ENCODE measurements at regions not wholly inside any gene's neighbourhood (a gene's known extent, or its start where the extent isn't known, plus 50 kb on each side); places are given as distances from the start of the nearest gene placed in this dataset.

DNA sequence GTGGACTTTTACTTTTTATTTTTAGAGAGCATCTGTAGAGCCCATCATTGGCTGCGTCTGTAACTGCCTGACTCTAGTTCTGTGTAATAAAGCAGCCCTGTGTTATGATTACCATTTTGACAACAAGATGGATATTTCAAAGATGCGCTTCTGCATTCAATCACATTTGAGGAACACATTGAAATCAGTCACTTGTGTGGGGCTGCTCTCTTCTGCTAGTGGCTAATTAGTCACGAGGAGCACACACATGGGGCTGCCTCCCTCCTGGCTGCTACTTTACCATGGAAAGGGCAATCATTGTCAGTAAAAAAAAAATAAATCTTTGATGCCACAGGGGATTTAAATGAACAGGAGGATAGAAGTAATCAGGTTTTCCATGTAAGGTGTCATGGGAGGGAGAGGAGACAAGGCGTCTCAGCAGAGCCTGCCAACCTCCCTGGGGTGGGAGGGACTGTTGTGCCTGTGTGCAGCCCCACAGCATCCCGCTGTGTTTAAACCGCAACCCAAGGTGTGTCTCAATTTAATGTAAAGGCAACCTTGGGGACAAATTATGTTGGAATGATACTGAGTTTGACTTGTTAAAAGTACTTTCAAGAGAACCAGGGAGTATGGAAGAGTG lies 205.2 kb upstream of the COBL start:
- peaks cover 17% of the 10 kb centered on the region for H3K4me1 ChIP-seq (ENCODE audit: control insufficient read depth, insufficient read depth, low read length)
- H3K27me3 ChIP-seq (ENCODE audit: control insufficient read depth, insufficient read depth, low read length): no peaks in the 10 kb centered on the region
- H3K9ac ChIP-seq (ENCODE audit: low read depth, low read length): no peak overlapping the region

GRCh38 chr7:51521054-51521453 lies 204.4 kb upstream of the COBL start:
- H3K4me1 ChIP-seq (ENCODE audit: control insufficient read depth, insufficient read depth, low read length): peaks cover 22% of the 10 kb centered on the region
- H3K27me3 ChIP-seq (ENCODE audit: control insufficient read depth, insufficient read depth, low read length): no peaks in the 10 kb centered on the region
- H3K9me3 ChIP-seq (ENCODE audit: control insufficient read depth, insufficient read depth, low read length): no peaks in the 10 kb centered on the region
- H3K36me3 ChIP-seq (ENCODE audit: control insufficient read depth, insufficient read depth, low read length): no peaks in the 10 kb centered on the region
- no peak overlapping the region for H3K9ac ChIP-seq (ENCODE audit: low read depth, low read length)
- H3K4me3 ChIP-seq (ENCODE audit: low read depth, low read length): no peak overlapping the region
- no peak overlapping the region for H3K27ac ChIP-seq (ENCODE audit: low read depth, low read length)

More for the DNA sequence above, 205.2 kb upstream of the COBL start:
- no peak overlapping the region for H3K4me3 ChIP-seq (ENCODE audit: low read depth, low read length)
- no peaks in the 10 kb centered on the region for H3K36me3 ChIP-seq (ENCODE audit: control insufficient read depth, insufficient read depth, low read length)
- no peaks in the 10 kb centered on the region for H3K9me3 ChIP-seq (ENCODE audit: control insufficient read depth, insufficient read depth, low read length)
- no peak overlapping the region for H3K27ac ChIP-seq (ENCODE audit: low read depth, low read length)

DNA sequence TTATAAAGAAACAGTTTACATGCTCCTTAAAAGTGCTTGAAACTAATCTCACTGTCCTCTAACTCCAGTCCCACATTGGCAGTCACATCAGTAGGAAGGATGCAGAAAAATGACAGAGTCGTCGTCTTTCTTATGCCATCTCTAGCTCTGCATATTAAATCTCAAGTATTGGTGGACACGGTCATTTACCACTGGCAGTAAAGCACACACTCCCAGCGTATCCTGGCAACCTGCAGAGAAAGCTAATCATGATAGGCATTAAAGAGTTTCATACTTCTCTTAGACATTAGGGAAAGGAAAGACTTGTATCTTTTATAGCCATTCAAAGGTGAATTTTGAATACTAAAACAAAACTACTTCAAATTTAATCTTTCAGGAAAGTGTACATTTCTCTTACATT lies 202.0 kb upstream of the COBL start:
- Histone ChIP-seq H3K36me3 (ENCODE audit: control insufficient read depth, insufficient read depth, low read length) (no peaks in the 10 kb centered on the region), H3K27me3 (ENCODE audit: control insufficient read depth, insufficient read depth, low read length) (no peaks in the 10 kb centered on the region)

GRCh38 chr7:51517187-51517586 lies 200.6 kb upstream of the COBL start:
- Histone ChIP-seq H3K36me3 (ENCODE audit: control insufficient read depth, insufficient read depth, low read length) (no peaks in the 10 kb centered on the region), H3K9me3 (ENCODE audit: control insufficient read depth, insufficient read depth, low read length) (no peaks in the 10 kb centered on the region), H3K4me3 (ENCODE audit: low read depth, low read length) (no peak overlapping the region; the same call in 1 of the 2 replicates), H3K27me3 (ENCODE audit: control insufficient read depth, insufficient read depth, low read length) (no peaks in the 10 kb centered on the region), H3K27ac (ENCODE audit: low read depth, low read length) (no peak overlapping the region), H3K4me1 (ENCODE audit: control insufficient read depth, insufficient read depth, low read length) (peaks cover 16% of the 10 kb centered on the region), H3K9ac (ENCODE audit: low read depth, low read length) (no peak overlapping the region)

More for the DNA sequence above, 202.0 kb upstream of the COBL start:
- Histone ChIP-seq H3K9ac (ENCODE audit: low read depth, low read length) (no peak overlapping the region), H3K4me1 (ENCODE audit: control insufficient read depth, insufficient read depth, low read length) (peaks cover 22% of the 10 kb centered on the region), H3K4me3 (ENCODE audit: low read depth, low read length) (no peak overlapping the region), H3K27ac (ENCODE audit: low read depth, low read length) (no peak overlapping the region), H3K9me3 (ENCODE audit: control insufficient read depth, insufficient read depth, low read length) (no peaks in the 10 kb centered on the region)

- no peaks in the 10 kb centered on the region for H3K36me3 ChIP-seq (ENCODE audit: control insufficient read depth, insufficient read depth, low read length)
- no peak overlapping the region for H3K27ac ChIP-seq (ENCODE audit: low read depth, low read length)
Observed at GRCh38 chr7:51501620-51502019, 185.0 kb upstream of the COBL start.

GRCh38 chr7:51482976-51483375 lies 166.4 kb upstream of the COBL start:
- Histone ChIP-seq H3K36me3 (ENCODE audit: control insufficient read depth, insufficient read depth, low read length) (no peaks in the 10 kb centered on the region), H3K9ac (ENCODE audit: low read depth, low read length) (no peak overlapping the region), H3K4me1 (ENCODE audit: control insufficient read depth, insufficient read depth, low read length) (no peaks in the 10 kb centered on the region; the same call in 1 of the 2 replicates), H3K4me3 (ENCODE audit: low read depth, low read length) (no peak overlapping the region), H3K9me3 (ENCODE audit: control insufficient read depth, insufficient read depth, low read length) (no peaks in the 10 kb centered on the region), H3K27ac (ENCODE audit: low read depth, low read length) (no peak overlapping the region), H3K27me3 (ENCODE audit: control insufficient read depth, insufficient read depth, low read length) (no peaks in the 10 kb centered on the region)

More at GRCh38 chr7:51501620-51502019, 185.0 kb upstream of the COBL start:
- H3K4me1 ChIP-seq (ENCODE audit: control insufficient read depth, insufficient read depth, low read length): no peaks in the 10 kb centered on the region
- H3K9ac ChIP-seq (ENCODE audit: low read depth, low read length): no peak overlapping the region
- H3K9me3 ChIP-seq (ENCODE audit: control insufficient read depth, insufficient read depth, low read length): no peaks in the 10 kb centered on the region
- H3K27me3 ChIP-seq (ENCODE audit: control insufficient read depth, insufficient read depth, low read length): no peaks in the 10 kb centered on the region
- H3K4me3 ChIP-seq (ENCODE audit: low read depth, low read length): no peak overlapping the region

- Histone ChIP-seq H3K4me1 (ENCODE audit: control insufficient read depth, insufficient read depth, low read length) (no peaks in the 10 kb centered on the region; the same call in 1 of the 2 replicates), H3K36me3 (ENCODE audit: control insufficient read depth, insufficient read depth, low read length) (no peaks in the 10 kb centered on the region)
Observed at GRCh38 chr7:51481421-51481820, 164.8 kb upstream of the COBL start.

GRCh38 chr7:51477819-51478218 lies 161.2 kb upstream of the COBL start:
- H3K4me3 ChIP-seq (ENCODE audit: low read depth, low read length): no peak overlapping the region
- no peaks in the 10 kb centered on the region for H3K4me1 ChIP-seq (ENCODE audit: control insufficient read depth, insufficient read depth, low read length)
- H3K36me3 ChIP-seq (ENCODE audit: control insufficient read depth, insufficient read depth, low read length): no peaks in the 10 kb centered on the region
- H3K9me3 ChIP-seq (ENCODE audit: control insufficient read depth, insufficient read depth, low read length): no peaks in the 10 kb centered on the region
- H3K27me3 ChIP-seq (ENCODE audit: control insufficient read depth, insufficient read depth, low read length): peaks cover 2% of the 10 kb centered on the region; the same call in 1 of the 2 replicates
- H3K27ac ChIP-seq (ENCODE audit: low read depth, low read length): no peak overlapping the region
- H3K9ac ChIP-seq (ENCODE audit: low read depth, low read length): no peak overlapping the region

More at GRCh38 chr7:51481421-51481820, 164.8 kb upstream of the COBL start:
- H3K27ac ChIP-seq (ENCODE audit: low read depth, low read length): no peak overlapping the region
- no peak overlapping the region for H3K4me3 ChIP-seq (ENCODE audit: low read depth, low read length)
- H3K27me3 ChIP-seq (ENCODE audit: control insufficient read depth, insufficient read depth, low read length): no peaks in the 10 kb centered on the region
- H3K9ac ChIP-seq (ENCODE audit: low read depth, low read length): no peak overlapping the region
- H3K9me3 ChIP-seq (ENCODE audit: control insufficient read depth, insufficient read depth, low read length): no peaks in the 10 kb centered on the region

GRCh38 chr7:51477323-51477722 lies 160.7 kb upstream of the COBL start:
- Histone ChIP-seq H3K9ac (ENCODE audit: low read depth, low read length) (no peak overlapping the region), H3K27me3 (ENCODE audit: control insufficient read depth, insufficient read depth, low read length) (peaks cover 7% of the 10 kb centered on the region; the same call in 1 of the 2 replicates), H3K27ac (ENCODE audit: low read depth, low read length) (no peak overlapping the region), H3K4me1 (ENCODE audit: control insufficient read depth, insufficient read depth, low read length) (no peaks in the 10 kb centered on the region), H3K36me3 (ENCODE audit: control insufficient read depth, insufficient read depth, low read length) (no peaks in the 10 kb centered on the region), H3K4me3 (ENCODE audit: low read depth, low read length) (no peak overlapping the region), H3K9me3 (ENCODE audit: control insufficient read depth, insufficient read depth, low read length) (no peaks in the 10 kb centered on the region)

DNA sequence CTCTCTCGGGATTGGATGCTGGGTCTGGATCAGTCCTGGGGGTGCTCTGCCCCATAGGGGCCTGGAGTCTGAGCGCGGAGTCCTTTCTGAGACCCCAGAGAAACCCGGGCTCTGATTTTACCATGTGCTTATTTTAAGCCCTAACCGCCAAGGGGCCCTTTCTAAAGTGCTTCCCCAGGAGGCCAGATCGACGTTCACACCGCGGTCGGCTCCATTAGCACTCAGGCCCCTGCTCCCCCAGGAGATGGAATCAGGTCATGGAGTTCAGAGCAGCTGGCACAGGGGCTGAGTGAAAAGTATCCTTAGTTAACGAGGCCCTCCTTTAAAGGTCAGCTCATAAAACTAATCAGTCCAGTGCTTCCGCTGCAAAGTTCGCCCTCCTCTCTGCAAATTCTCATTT lies 159.4 kb upstream of the COBL start:
- Histone ChIP-seq H3K27ac (ENCODE audit: low read depth, low read length) (no peak overlapping the region), H3K27me3 (ENCODE audit: control insufficient read depth, insufficient read depth, low read length) (peaks cover 20% of the 10 kb centered on the region), H3K4me3 (ENCODE audit: low read depth, low read length) (no peak overlapping the region), H3K4me1 (ENCODE audit: control insufficient read depth, insufficient read depth, low read length) (peaks cover 10% of the 10 kb centered on the region), H3K36me3 (ENCODE audit: control insufficient read depth, insufficient read depth, low read length) (no peaks in the 10 kb centered on the region), H3K9me3 (ENCODE audit: control insufficient read depth, insufficient read depth, low read length) (no peaks in the 10 kb centered on the region), H3K9ac (ENCODE audit: low read depth, low read length) (no peak overlapping the region)

GRCh38 chr7:51472873-51473272 lies 156.3 kb upstream of the COBL start:
- H3K27me3 ChIP-seq (ENCODE audit: control insufficient read depth, insufficient read depth, low read length): peaks cover 25% of the 10 kb centered on the region
- no peaks in the 10 kb centered on the region for H3K9me3 ChIP-seq (ENCODE audit: control insufficient read depth, insufficient read depth, low read length)
- H3K4me1 ChIP-seq (ENCODE audit: control insufficient read depth, insufficient read depth, low read length): peaks cover 13% of the 10 kb centered on the region
- no peak overlapping the region for H3K4me3 ChIP-seq (ENCODE audit: low read depth, low read length)
- no peak overlapping the region for H3K9ac ChIP-seq (ENCODE audit: low read depth, low read length)
- H3K36me3 ChIP-seq (ENCODE audit: control insufficient read depth, insufficient read depth, low read length): no peaks in the 10 kb centered on the region
- H3K27ac ChIP-seq (ENCODE audit: low read depth, low read length): no peak overlapping the region
